ENCODE measurements at regions not wholly inside any gene's neighbourhood (a gene's known extent, or its start where the extent isn't known, plus 50 kb on each side); places are given as distances from the start of the nearest gene placed in this dataset.
"Not testable (repeated sequence)": the region's sequence is repeated elsewhere in the genome, so short reads cannot be mapped to it uniquely, and the experiment has no call there.

DNA sequence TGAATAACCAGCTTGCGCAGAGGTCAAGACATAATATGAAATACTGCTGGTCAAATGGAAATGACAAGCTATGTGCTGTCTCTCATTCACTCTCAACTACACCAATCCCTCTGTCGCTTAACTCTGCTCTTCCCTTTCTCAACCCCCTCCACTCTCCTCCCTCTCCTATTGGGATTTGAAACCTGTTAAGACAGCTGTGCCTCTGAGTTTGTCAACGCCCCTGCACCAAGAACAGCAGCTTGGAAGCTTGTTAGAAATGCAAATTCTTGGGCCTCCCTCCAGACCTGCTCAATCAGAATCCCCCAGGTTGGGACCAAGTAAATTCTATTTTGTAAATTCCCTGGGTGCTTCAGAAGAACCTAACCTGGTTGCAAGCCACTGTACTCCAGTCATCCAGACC is 149.7 kb upstream of the ATP2B2 start:
- Histone ChIP-seq H3K9me1 (replicated peaks; ENCODE audit: control insufficient read depth, extremely low read depth, insufficient read depth, low read length) (no peaks in the 10 kb centered on the region), H3K4me3 (replicated peaks in 1 of 3; ENCODE audit: insufficient read depth in 1 of 3, low read depth in 1 of 3, low read length in 3 of 3) (no peak overlapping the region), H3K36me3 (ENCODE audit: control insufficient read depth in 2 of 2, extremely low read depth in 1 of 2, insufficient read depth in 2 of 2, low read length in 2 of 2) (no peaks in the 10 kb centered on the region), H3K79me2 (ENCODE audit: control insufficient read depth, insufficient read depth, low read length) (no peaks in the 10 kb centered on the region), H2AFZ (ENCODE audit: low read depth, low read length) (no peak overlapping the region), H4K20me1 (replicated peaks; ENCODE audit: control insufficient read depth, extremely low read depth, insufficient read depth, low read length) (no peaks in the 10 kb centered on the region), H3K9me3 (replicated peaks; ENCODE audit: control insufficient read depth, insufficient read depth, low read length) (no peaks in the 10 kb centered on the region), H3K9ac (replicated peaks; ENCODE audit: extremely low read depth, insufficient read depth, low read length) (no peak overlapping the region), H3K27me3 (ENCODE audit: control insufficient read depth in 2 of 2, insufficient read depth in 2 of 2, low read length in 2 of 2) (no peaks in the 10 kb centered on the region), H3K4me1 (ENCODE audit: control insufficient read depth, extremely low read depth, insufficient read depth, low read length) (no peaks in the 10 kb centered on the region), H3K4me2 (ENCODE audit: insufficient read depth, low read length) (no peak overlapping the region), H3K27ac (ENCODE audit: insufficient read depth, low read depth, low read length) (no peak overlapping the region)
- intact Hi-C loops (cut with micrococcal nuclease), result no loop called here
- dilution Hi-C loops (cut with MboI; ENCODE audit: extremely low pct_ligation_motif_present, low sequenced_read_pairs), result no loop called here
- DNase-seq (ENCODE audit: low read depth, low spot score), result no peak
- FAIRE-seq, result no peak
- ChIA-PET POLR2A (no interaction called here), CTCF (no interaction called here)
- no TSS peak for BruUV-seq (replicated peaks)
- TF ChIP-seq POLR2A (IDR thresholded peaks at IDR 0.05; ENCODE audit: low read depth, low read length) (no peak), FOS (IDR thresholded peaks at IDR 0.05; ENCODE audit: borderline replicate concordance, insufficient read depth, low read length) (no peak), CTCF (IDR thresholded peaks at IDR 0.05; ENCODE audit: extremely low read depth in 1 of 2, insufficient read depth in 1 of 2, low read depth in 1 of 2, low read length in 2 of 2) (no peak), POLR2AphosphoS5 (IDR thresholded peaks at IDR 0.05; ENCODE audit: insufficient read depth, low read depth, low read length) (no peak)

GRCh38 chr3:10657339-10657738 is 152.0 kb upstream of the ATP2B2 start:
- POLR2A ChIA-PET; dilution Hi-C loops (cut with MboI; ENCODE audit: extremely low pct_ligation_motif_present, low sequenced_read_pairs); H3K9ac ChIP-seq (replicated peaks; ENCODE audit: extremely low read depth, insufficient read depth, low read length): not testable (repeated sequence)

More at GRCh38 chr3:10657339-10657738, 152.0 kb upstream of the ATP2B2 start:
- DNase-seq (ENCODE audit: low read depth, low spot score); H2AFZ ChIP-seq (ENCODE audit: low read depth, low read length); H3K27ac ChIP-seq (ENCODE audit: insufficient read depth, low read depth, low read length); H3K4me2 ChIP-seq (ENCODE audit: insufficient read depth, low read length); BruUV-seq (replicated peaks); H3K27me3 ChIP-seq (ENCODE audit: control insufficient read depth in 2 of 2, insufficient read depth in 2 of 2, low read length in 2 of 2); CTCF ChIA-PET; H4K20me1 ChIP-seq (replicated peaks; ENCODE audit: control insufficient read depth, extremely low read depth, insufficient read depth, low read length); H3K9me1 ChIP-seq (replicated peaks; ENCODE audit: control insufficient read depth, extremely low read depth, insufficient read depth, low read length); H3K4me3 ChIP-seq (replicated peaks in 1 of 3; ENCODE audit: insufficient read depth in 1 of 3, low read depth in 1 of 3, low read length in 3 of 3); H3K79me2 ChIP-seq (ENCODE audit: control insufficient read depth, insufficient read depth, low read length); H3K9me3 ChIP-seq (replicated peaks; ENCODE audit: control insufficient read depth, insufficient read depth, low read length); H3K36me3 ChIP-seq (ENCODE audit: control insufficient read depth in 2 of 2, extremely low read depth in 1 of 2, insufficient read depth in 2 of 2, low read length in 2 of 2); FAIRE-seq; intact Hi-C loops (cut with micrococcal nuclease); H3K4me1 ChIP-seq (ENCODE audit: control insufficient read depth, extremely low read depth, insufficient read depth, low read length): not testable (repeated sequence)
